ENCODE measurements at regions not wholly inside any gene's neighbourhood (a gene's known extent, or its start where the extent isn't known, plus 50 kb on each side); places are given as distances from the start of the nearest gene placed in this dataset.

- no peak for DNase-seq
- H3K36me3 Mint-ChIP-seq (ENCODE audit: low read depth) = no peaks in the 10 kb centered on the region
- peaks cover 2% of the 10 kb centered on the region for H3K9me3 Mint-ChIP-seq
- H3K4me3 Mint-ChIP-seq = no peak overlapping the region
- no peak overlapping the region for H3K27ac Mint-ChIP-seq
- ChIA-PET POLR2A (no interaction called here), CTCF (no interaction called here)
- peaks cover 18% of the 10 kb centered on the region for H3K27me3 Mint-ChIP-seq
- H3K4me1 Mint-ChIP-seq = no peaks in the 10 kb centered on the region
Observed at GRCh38 chr13:51027644-51028043, 83.4 kb downstream of the C13orf42 start.

GRCh38 chr13:51026016-51026415 lies 85.1 kb downstream of the C13orf42 start:
- Mint-ChIP-seq H3K36me3 (ENCODE audit: low read depth) (no peaks in the 10 kb centered on the region), H3K27ac (no peak overlapping the region), H3K4me3 (no peak overlapping the region), H3K4me1 (no peaks in the 10 kb centered on the region), H3K9me3 (peaks cover 2% of the 10 kb centered on the region), H3K27me3 (peaks cover 25% of the 10 kb centered on the region)
- CTCF ChIA-PET = no interaction called here
- no peak for DNase-seq
- POLR2A ChIA-PET = no interaction called here

- H3K9me3 Mint-ChIP-seq = peaks cover 2% of the 10 kb centered on the region
- POLR2A ChIA-PET = no interaction called here
- H3K27ac Mint-ChIP-seq = no peak overlapping the region
- CTCF ChIA-PET = no interaction called here
- H3K36me3 Mint-ChIP-seq (ENCODE audit: low read depth) = no peaks in the 10 kb centered on the region
- no peaks in the 10 kb centered on the region for H3K4me1 Mint-ChIP-seq
- H3K27me3 Mint-ChIP-seq = peaks cover 27% of the 10 kb centered on the region
- no peak overlapping the region for H3K4me3 Mint-ChIP-seq
- DNase-seq = no peak
Observed at GRCh38 chr13:51025245-51025905, 85.7 kb downstream of the C13orf42 start.

- Mint-ChIP-seq H3K27me3 (peaks cover 24% of the 10 kb centered on the region), H3K27ac (no peak overlapping the region), H3K36me3 (ENCODE audit: low read depth) (no peaks in the 10 kb centered on the region), H3K4me3 (no peak overlapping the region), H3K9me3 (peaks cover 2% of the 10 kb centered on the region), H3K4me1 (no peaks in the 10 kb centered on the region)
- ChIA-PET POLR2A (no interaction called here), CTCF (no interaction called here)
- no peak for DNase-seq
Observed at GRCh38 chr13:51021811-51022210, 89.3 kb downstream of the C13orf42 start.

- ChIA-PET POLR2A (no interaction called here), CTCF (interaction anchor here (1.3 kb wide), 1 partner anchor 45 kb away, joined by 3 read pairs; no protein-coding TSS in a partner anchor)
- H3K4me3 Mint-ChIP-seq = no peak overlapping the region
- H3K36me3 Mint-ChIP-seq (ENCODE audit: low read depth) = no peaks in the 10 kb centered on the region
- no peaks in the 10 kb centered on the region for H3K4me1 Mint-ChIP-seq
- H3K27ac Mint-ChIP-seq = no peak overlapping the region
- H3K9me3 Mint-ChIP-seq = peaks cover 2% of the 10 kb centered on the region
- DNase-seq = no peak
- peaks cover 25% of the 10 kb centered on the region for H3K27me3 Mint-ChIP-seq
Observed at GRCh38 chr13:51020600-51020999, 90.5 kb downstream of the C13orf42 start.

- Mint-ChIP-seq H3K4me1 (no peaks in the 10 kb centered on the region), H3K4me3 (no peak overlapping the region), H3K27ac (no peak overlapping the region), H3K36me3 (ENCODE audit: low read depth) (no peaks in the 10 kb centered on the region), H3K9me3 (peaks cover 2% of the 10 kb centered on the region), H3K27me3 (peaks cover 18% of the 10 kb centered on the region)
- DNase-seq = no peak
- ChIA-PET CTCF (no interaction called here), POLR2A (no interaction called here)
Observed at GRCh38 chr13:51019026-51019425, 92.0 kb downstream of the C13orf42 start.

GRCh38 chr13:51017516-51017915 lies 93.6 kb downstream of the C13orf42 start:
- peaks cover 21% of the 10 kb centered on the region for H3K27me3 Mint-ChIP-seq
- ChIA-PET POLR2A (no interaction called here), CTCF (no interaction called here)
- H3K4me1 Mint-ChIP-seq = no peaks in the 10 kb centered on the region
- H3K36me3 Mint-ChIP-seq (ENCODE audit: low read depth) = no peaks in the 10 kb centered on the region
- H3K9me3 Mint-ChIP-seq = peaks cover 4% of the 10 kb centered on the region
- H3K27ac Mint-ChIP-seq = no peak overlapping the region
- DNase-seq = no peak
- H3K4me3 Mint-ChIP-seq = no peak overlapping the region

GRCh38 chr13:51015973-51016372 lies 95.1 kb downstream of the C13orf42 start:
- Mint-ChIP-seq H3K36me3 (ENCODE audit: low read depth) (no peaks in the 10 kb centered on the region), H3K9me3 (peaks cover 4% of the 10 kb centered on the region), H3K27ac (no peak overlapping the region), H3K27me3 (peaks cover 15% of the 10 kb centered on the region), H3K4me3 (no peak overlapping the region), H3K4me1 (no peaks in the 10 kb centered on the region)
- CTCF ChIA-PET = no interaction called here
- POLR2A ChIA-PET = no interaction called here
- no peak for DNase-seq

- no peak for DNase-seq
- Mint-ChIP-seq H3K36me3 (ENCODE audit: low read depth) (no peaks in the 10 kb centered on the region), H3K27me3 (peaks cover 11% of the 10 kb centered on the region), H3K4me1 (no peaks in the 10 kb centered on the region), H3K4me3 (no peak overlapping the region), H3K27ac (no peak overlapping the region), H3K9me3 (peaks cover 4% of the 10 kb centered on the region)
- POLR2A ChIA-PET = no interaction called here
- CTCF ChIA-PET = no interaction called here
Observed at GRCh38 chr13:51009597-51009996, 100.0 kb downstream of the RNASEH2B start.

GRCh38 chr13:51007216-51007615 lies 97.6 kb downstream of the RNASEH2B start:
- CTCF ChIA-PET = no interaction called here
- POLR2A ChIA-PET = no interaction called here
- Mint-ChIP-seq H3K4me3 (no peak overlapping the region), H3K9me3 (no peaks in the 10 kb centered on the region), H3K27ac (no peak overlapping the region), H3K36me3 (ENCODE audit: low read depth) (no peaks in the 10 kb centered on the region), H3K27me3 (peaks cover 9% of the 10 kb centered on the region), H3K4me1 (no peaks in the 10 kb centered on the region)
- DNase-seq = no peak

- Mint-ChIP-seq H3K4me3 (no peak overlapping the region), H3K36me3 (ENCODE audit: low read depth) (no peaks in the 10 kb centered on the region), H3K27me3 (peaks cover 9% of the 10 kb centered on the region), H3K27ac (no peak overlapping the region), H3K9me3 (no peaks in the 10 kb centered on the region), H3K4me1 (no peaks in the 10 kb centered on the region)
- no peak for DNase-seq
- ChIA-PET POLR2A (no interaction called here), CTCF (interaction anchor here (0.9 kb wide), 1 partner anchor 17 kb away, joined by 4 read pairs; no protein-coding TSS in a partner anchor)
Observed at GRCh38 chr13:51006067-51006845, 96.7 kb downstream of the RNASEH2B start.

Data from activated CD4-positive, alpha-beta memory T cell treated with anti-CD3 and anti-CD28 coated beads, Interleukin-2, amount 10 ng/mL, durations not matched to agents 7 days and 5 days (primary cell).